Heart left ventricle (tissue), 16 donors: ENCODE measurements at regions not wholly inside any gene's neighbourhood (a gene's known extent, or its start where the extent isn't known, plus 50 kb on each side); places are given as distances from the start of the nearest gene placed in this dataset.

Source experiments
- ATAC-seq, 4 donors: fragments of 200-7000 bp; cut with Tn5 transposase; one replicate each; pipeline ENCODE4 v1.9.1; 2020 to 2022; ENCODE audit warnings: moderate library complexity in 4 of 4, mild to moderate bottlenecking in 3 of 4, moderate number of reproducible peaks in 1 of 4
- DNase-seq, 5 donors: peaks; one replicate each; pipeline ENCODE4 v3.0.0-alpha.2; 2020
- H3K27ac ChIP-seq, 12 donors: fragments of 200-600 bp; sonication (generic) in 4 of 12; one replicate each; pipeline versions ENCODE4 v1.5.0 to v1.8.0; 2016 to 2022; ENCODE audit warnings: mild to moderate bottlenecking in 2 of 12
- H3K27me3 ChIP-seq, 9 donors: fragments of 200-600 bp; sonication (generic) in 2 of 9; one replicate each; pipeline versions ENCODE4 v1.5.1 to v1.8.0; 2016 to 2022; ENCODE audit warnings: mild to moderate bottlenecking in 3 of 9
- H3K36me3 ChIP-seq, 9 donors: fragments of 200-600 bp; sonication (generic) in 2 of 9; one replicate each; pipeline versions ENCODE4 v1.5.0 to v1.8.0; 2018 to 2022; ENCODE audit warnings: mild to moderate bottlenecking in 2 of 9
- H3K4me1 ChIP-seq, 12 donors: fragments of 200-600 bp; sonication (generic) in 4 of 12; one replicate each; pipeline versions ENCODE4 v1.5.0 to v1.8.0; 2016 to 2022; ENCODE audit warnings: mild to moderate bottlenecking in 3 of 12
- H3K4me3 ChIP-seq, 12 donors: fragments of 200-600 bp; sonication (generic) in 4 of 12; one replicate each; pipeline versions ENCODE4 v1.5.0 to v1.8.0; 2017 to 2022; ENCODE audit warnings: mild to moderate bottlenecking in 9 of 12, moderate library complexity in 4 of 12
- H3K9me3 ChIP-seq, 12 donors: fragments of 200-600 bp; sonication (generic) in 4 of 12; one replicate each; pipeline versions ENCODE4 v1.5.0 to v1.8.0; 2016 to 2022; ENCODE audit warnings: mild to moderate bottlenecking in 1 of 12
- CTCF ChIP-seq, 12 donors: fragments of 200-600 bp; sonication (generic) in 4 of 12; IDR thresholded peaks; one replicate each; pipeline versions ENCODE4 v1.5.0 to v1.8.0; 2018 to 2022; ENCODE audit warnings: antibody characterized with exemption in 12 of 12, mild to moderate bottlenecking in 5 of 12
- POLR2A ChIP-seq, 2 donors: fragments of 450-650 bp; IDR thresholded peaks; one replicate each; pipeline ENCODE4 v1.6.1; 2017; ENCODE audit warnings: antibody characterized with exemption in 2 of 2, mild to moderate bottlenecking in 2 of 2, moderate library complexity in 2 of 2
- WGBS, 4 donors: extraction: QIAGEN DNeasy Blood & Tissue Kit in 2 of 4; methylation state at CpG; one replicate each; pipeline versions ENCODE4 v1.1.5 to v1.1.7; 2013 to 2018; 5-methylcytosine and 5-hydroxymethylcytosine counted together
- intact Hi-C, 10 donors: fragments of 100-400 bp; cut with DNase I; formaldehyde crosslinking; loops; one replicate each; pipeline versions ENCODE4 v1.11.1 to v1.14.2; 2022
- donor health status: ischemic (EF 13 %, LVEDD 7.1; RV severe dilation, severe dysfunction).
- donor health status: healthy with polysubstance abuse.
- donor health status: DM: no; HTN: yes; CAD: no.
- donor health status: DM: no; HTN: no; CAD: no.
- donor health status: ischemic (EF 25% LVEDD 6.9; RV normal size, moderate dysfunction).
- donor health status: ischemic (EF 25% LVEDD 5.7; RV mildly dilated, moderate dysfunction).
- donor health status: healthy.
- donor health status: DM: yes; HTN: yes; CAD: no.
- donor health status: ischemic (EF 35%, LVEDD 5.7; RV mildly dilated, moderate dysfunction).
- donor health status: nonischemic (EF 11% LVEDD 7.7; RV severe dilation, severe dysfunction).
- donor health status: DM: yes; HTN: yes; CAD: no.
- donor health status: PGD.
- donor health status: ischemic (EF 29% LVEDD 5.4; RV normal size, mild dysfunction).
- donor health status: nonischemic (EF 23%, LVEDD 6.1; RV moderate dilation, normal function).

GRCh38 chr2:17270894-17271293 lies 247.3 kb downstream of the RAD51AP2 start:
- WGBS, 4 donors = 57 to 66% (median 64%) methylated on average over 5 of the region's 5 CpGs
- intact Hi-C loops = no loop called here
- H3K9me3 ChIP-seq = peaks cover 0 to 2% (median 0%) of the 10 kb centered on the region in 12 donors
- no peaks in the 10 kb centered on the region for H3K36me3 ChIP-seq
- DNase-seq (no peak), ATAC-seq (no peak)
- no peak for TF ChIP-seq POLR2A (IDR thresholded peaks at IDR 0.05)
- no peak for TF ChIP-seq CTCF (IDR thresholded peaks at IDR 0.05)
- no peak overlapping the region for H3K27ac ChIP-seq
- H3K4me1 ChIP-seq = no peaks in the 10 kb centered on the region
- peaks cover 0 to 4% (median 0%) of the 10 kb centered on the region in 9 donors for H3K27me3 ChIP-seq
- H3K4me3 ChIP-seq = no peak overlapping the region

GRCh38 chr2:17263570-17263968 lies 254.7 kb downstream of the RAD51AP2 start:
- no peaks in the 10 kb centered on the region for H3K9me3 ChIP-seq
- ATAC-seq (no peak), DNase-seq (no peak)
- no peaks in the 10 kb centered on the region for H3K4me1 ChIP-seq
- H3K4me3 ChIP-seq = no peak overlapping the region
- H3K27me3 ChIP-seq = peaks cover 0 to 11% (median 0%) of the 10 kb centered on the region in 9 donors
- TF ChIP-seq POLR2A (IDR thresholded peaks at IDR 0.05) = no peak
- no peak for TF ChIP-seq CTCF (IDR thresholded peaks at IDR 0.05)
- intact Hi-C loops = no loop called here
- no peak overlapping the region for H3K27ac ChIP-seq
- H3K36me3 ChIP-seq = no peaks in the 10 kb centered on the region
- WGBS, 4 donors = 31 to 67% (median 61%) methylated on average over 2 of the region's 2 CpGs

- TF ChIP-seq POLR2A (IDR thresholded peaks at IDR 0.05) (no peak), CTCF (IDR thresholded peaks at IDR 0.05) (no peak)
- H3K27ac ChIP-seq = no peak overlapping the region
- no peaks in the 10 kb centered on the region for H3K9me3 ChIP-seq
- H3K27me3 ChIP-seq = peaks cover 0 to 11% (median 0%) of the 10 kb centered on the region in 9 donors
- intact Hi-C loops = no loop called here
- DNase-seq = no peak
- no peak for ATAC-seq
- no peak overlapping the region for H3K4me3 ChIP-seq
- H3K4me1 ChIP-seq = no peaks in the 10 kb centered on the region
- 84 to 94% (median 88%) methylated on average over 2 of the region's 2 CpGs for WGBS, 4 donors
- H3K36me3 ChIP-seq = no peaks in the 10 kb centered on the region
Observed at GRCh38 chr2:17262854-17263569, 255.2 kb downstream of the RAD51AP2 start.

- no peak for TF ChIP-seq POLR2A (IDR thresholded peaks at IDR 0.05)
- no peak for TF ChIP-seq CTCF (IDR thresholded peaks at IDR 0.05)
- ATAC-seq = no peak
- 88 to 90% (median 90%) methylated on average over 4 of the region's 4 CpGs for WGBS, 4 donors
- intact Hi-C loops = no loop called here
- no peak overlapping the region for H3K27ac ChIP-seq
- no peaks in the 10 kb centered on the region for H3K9me3 ChIP-seq
- no peak overlapping the region for H3K4me3 ChIP-seq
- no peak for DNase-seq
- peaks cover 0 to 8% (median 0%) of the 10 kb centered on the region in 9 donors for H3K27me3 ChIP-seq
- H3K36me3 ChIP-seq = no peaks in the 10 kb centered on the region
- H3K4me1 ChIP-seq = no peaks in the 10 kb centered on the region
Observed at GRCh38 chr2:17259613-17260012, 258.6 kb downstream of the RAD51AP2 start.
